ENCODE measurements at regions not wholly inside any gene's neighbourhood (a gene's known extent, or its start where the extent isn't known, plus 50 kb on each side); places are given as distances from the start of the nearest gene placed in this dataset.

GRCh38 chr6:34608321-34609091 lies 52.4 kb upstream of the SPDEF start:
- TF ChIP-seq CTCF (IDR thresholded peaks at IDR 0.05) (no peak), POLR2A (IDR thresholded peaks at IDR 0.05) (no peak)
